ENCODE measurements at regions not wholly inside any gene's neighbourhood (a gene's known extent, or its start where the extent isn't known, plus 50 kb on each side); places are given as distances from the start of the nearest gene placed in this dataset.

GRCh38 chr4:33446953-33447352, 2726.8 kb downstream of the PCDH7 start:
- H3K36me3 Mint-ChIP-seq (ENCODE audit: low read depth), result no peaks in the 10 kb centered on the region

GRCh38 chr4:33448948-33449347, 2728.8 kb downstream of the PCDH7 start:
- TF ChIP-seq CTCF (IDR thresholded peaks at IDR 0.05), result no peak
- DNase-seq (no peak), ATAC-seq (ENCODE audit: low read depth) (no peak)
- Mint-ChIP-seq H3K27ac (no peak overlapping the region), H3K9me3 (peaks cover 2% of the 10 kb centered on the region), H3K4me3 (no peak overlapping the region), H3K36me3 (ENCODE audit: low read depth) (no peaks in the 10 kb centered on the region), H3K4me1 (no peaks in the 10 kb centered on the region), H3K27me3 (no peaks in the 10 kb centered on the region)
- CTCF ChIA-PET, result no interaction called here
- POLR2A ChIA-PET, result no interaction called here
- intact Hi-C loops (cut with micrococcal nuclease), result no loop called here

More at GRCh38 chr4:33446953-33447352, 2726.8 kb downstream of the PCDH7 start:
- Mint-ChIP-seq H3K27me3 (no peaks in the 10 kb centered on the region), H3K9me3 (no peaks in the 10 kb centered on the region), H3K27ac (no peak overlapping the region), H3K4me1 (no peaks in the 10 kb centered on the region), H3K4me3 (no peak overlapping the region)
- no peak for ATAC-seq (ENCODE audit: low read depth)
- intact Hi-C loops (cut with micrococcal nuclease), result no loop called here
- ChIA-PET POLR2A (no interaction called here), CTCF (no interaction called here)
- no peak for DNase-seq
- TF ChIP-seq CTCF (IDR thresholded peaks at IDR 0.05), result no peak

- intact Hi-C loops (cut with micrococcal nuclease), result no loop called here
- no peak overlapping the region for H3K4me3 Mint-ChIP-seq
- POLR2A ChIA-PET, result no interaction called here
- no peaks in the 10 kb centered on the region for H3K27me3 Mint-ChIP-seq
- H3K27ac Mint-ChIP-seq, result no peak overlapping the region
- CTCF ChIA-PET, result no interaction called here
- DNase-seq (no peak), ATAC-seq (ENCODE audit: low read depth) (no peak)
- H3K4me1 Mint-ChIP-seq, result no peaks in the 10 kb centered on the region
- no peak for TF ChIP-seq CTCF (IDR thresholded peaks at IDR 0.05)
- H3K36me3 Mint-ChIP-seq (ENCODE audit: low read depth), result no peaks in the 10 kb centered on the region
- H3K9me3 Mint-ChIP-seq, result peaks cover 4% of the 10 kb centered on the region
Observed at GRCh38 chr4:33453436-33453835, 2733.3 kb downstream of the PCDH7 start.

- no peaks in the 10 kb centered on the region for H3K4me1 Mint-ChIP-seq
- TF ChIP-seq CTCF (IDR thresholded peaks at IDR 0.05), result no peak
- no peak overlapping the region for H3K4me3 Mint-ChIP-seq
- H3K9me3 Mint-ChIP-seq, result peaks cover 4% of the 10 kb centered on the region
- DNase-seq (no peak), ATAC-seq (ENCODE audit: low read depth) (no peak)
- H3K27ac Mint-ChIP-seq, result no peak overlapping the region
- intact Hi-C loops (cut with micrococcal nuclease), result no loop called here
- POLR2A ChIA-PET, result no interaction called here
- CTCF ChIA-PET, result no interaction called here
- no peaks in the 10 kb centered on the region for H3K27me3 Mint-ChIP-seq
- H3K36me3 Mint-ChIP-seq (ENCODE audit: low read depth), result no peaks in the 10 kb centered on the region
Observed at GRCh38 chr4:33453916-33454315, 2733.7 kb downstream of the PCDH7 start.

- TF ChIP-seq CTCF (IDR thresholded peaks at IDR 0.05), result no peak
- Mint-ChIP-seq H3K4me3 (no peak overlapping the region), H3K4me1 (no peaks in the 10 kb centered on the region), H3K36me3 (ENCODE audit: low read depth) (no peaks in the 10 kb centered on the region), H3K27ac (no peak overlapping the region), H3K27me3 (no peaks in the 10 kb centered on the region), H3K9me3 (no peaks in the 10 kb centered on the region)
- CTCF ChIA-PET, result no interaction called here
- intact Hi-C loops (cut with micrococcal nuclease), result no loop called here
- POLR2A ChIA-PET, result no interaction called here
- DNase-seq (no peak), ATAC-seq (ENCODE audit: low read depth) (no peak)
Observed at GRCh38 chr4:33465565-33465964, 2745.4 kb downstream of the PCDH7 start.

Data from activated B cell treated with CpG ODN at 0.5 μM for 24 hours (primary cell).